Neural cell (in vitro differentiated cells): ENCODE measurements at regions not wholly inside any gene's neighbourhood (a gene's known extent, or its start where the extent isn't known, plus 50 kb on each side); places are given as distances from the start of the nearest gene placed in this dataset.

Experiments used
- H2AFZ ChIP-seq: fragments of 200-600, 300-800 bp; sonication (generic), shearing (Covaris generic); 2 replicates; pipeline ENCODE4 v1.6.0; 2014; ENCODE audit warnings: low read depth, mild to moderate bottlenecking, antibody characterized with exemption, low read length, moderate library complexity
- H3F3A ChIP-seq: fragments of 200-600 bp; shearing (Covaris generic); 2 replicates; pipeline ENCODE4 v1.6.1; 2016; ENCODE audit warnings: mild to moderate bottlenecking, moderate library complexity, mixed read lengths, antibody characterized with exemption, low read length; ENCODE audit not compliant: insufficient read depth, poor library complexity, severe bottlenecking
- H3K27ac ChIP-seq: fragments of 200-600, 300-800 bp; sonication (generic), shearing (Covaris generic); 2 replicates; pipeline ENCODE4 v1.5.1; 2014; ENCODE audit warnings: mild to moderate bottlenecking, low read length, moderate library complexity
- H3K27me3 ChIP-seq: fragments of 300-800, 200-600 bp; sonication (generic), shearing (Covaris generic); 2 replicates; pipeline ENCODE4 v1.6.0; 2014; ENCODE audit warnings: mild to moderate bottlenecking, low read depth, low read length, moderate library complexity; ENCODE audit not compliant: insufficient read depth
- H3K36me3 ChIP-seq: fragments of 300-800, 200-600 bp; sonication (generic), shearing (Covaris generic); 2 replicates; pipeline ENCODE4 v1.5.1; 2014; ENCODE audit warnings: mild to moderate bottlenecking, antibody characterized with exemption, low read length, moderate library complexity; ENCODE audit not compliant: insufficient read depth
- H3K4me2 ChIP-seq: fragments of 300-800, 200-600 bp; sonication (generic), shearing (Covaris generic); 2 replicates; pipeline ENCODE4 v1.6.0; 2014; ENCODE audit warnings: mild to moderate bottlenecking, low read length
- H3K4me3 ChIP-seq: fragments of 300-800, 200-600 bp; sonication (generic), shearing (Covaris generic); 2 replicates; pipeline ENCODE4 v1.5.1; 2014; ENCODE audit warnings: mild to moderate bottlenecking, low read length, moderate library complexity
- H3K79me2 ChIP-seq: fragments of 200-600 bp; shearing (Covaris generic); replicated peaks from 2 replicates; pipeline ENCODE4 v1.6.0; 2014; ENCODE audit warnings: mild to moderate bottlenecking, low read length, moderate library complexity; ENCODE audit not compliant: insufficient read depth
- H3K9ac ChIP-seq: fragments of 300-800, 200-600 bp; sonication (generic), shearing (Covaris generic); 2 replicates; pipeline ENCODE4 v1.6.1; 2016; ENCODE audit warnings: mild to moderate bottlenecking, low read length, mixed read lengths
- H3K9me2 ChIP-seq: fragments of 200-600 bp; shearing (Covaris generic); 2 replicates; pipeline ENCODE4 v1.6.1; 2016; ENCODE audit warnings: mild to moderate bottlenecking, low read length, mixed read lengths; ENCODE audit not compliant: insufficient read depth
- H3K9me3 ChIP-seq: fragments of 200-600, 300-800 bp; sonication (generic), shearing (Covaris generic); 2 replicates; pipeline ENCODE4 v1.6.1; 2016; ENCODE audit warnings: mild to moderate bottlenecking, mixed run types, low read length, moderate library complexity, mixed read lengths
- H4K20me1 ChIP-seq: fragments of 200-600 bp; shearing (Covaris generic); 2 replicates; pipeline ENCODE4 v1.6.1; 2016; ENCODE audit warnings: mild to moderate bottlenecking, mixed run types; ENCODE audit not compliant: insufficient read depth
- CTCF ChIP-seq: fragments of 450-650 bp; IDR thresholded peaks from 2 replicates; pipeline ENCODE4 v1.5.1; 2014; ENCODE audit warnings: antibody characterized with exemption, mild to moderate bottlenecking, moderate library complexity; ENCODE audit not compliant: poor library complexity, severe bottlenecking
- EP300 ChIP-seq: fragments of 450-650 bp; conservative IDR thresholded peaks from 2 replicates; pipeline ENCODE4 v1.6.1; 2014; ENCODE audit warnings: antibody characterized with exemption, mild to moderate bottlenecking, moderate library complexity; ENCODE audit not compliant: poor library complexity, severe bottlenecking
- EZH2 ChIP-seq: fragments of 200-600, 300-800 bp; shearing (Covaris generic), sonication (generic); IDR thresholded peaks from 2 replicates; pipeline ENCODE4 v1.6.1; 2014; ENCODE audit warnings: antibody characterized with exemption, low read length, borderline replicate concordance, mild to moderate bottlenecking; ENCODE audit not compliant: insufficient read depth, poor library complexity, severe bottlenecking
- MXI1 ChIP-seq: fragments of 450-650 bp; conservative IDR thresholded peaks from 2 replicates; pipeline ENCODE4 v1.6.1; 2014; ENCODE audit warnings: antibody characterized with exemption, mild to moderate bottlenecking; ENCODE audit not compliant: poor library complexity, severe bottlenecking
- POLR2AphosphoS5 ChIP-seq: IDR thresholded peaks from 2 replicates; pipeline ENCODE4 v1.6.1; 2012
- RAD21 ChIP-seq: fragments of 450-650 bp; conservative IDR thresholded peaks from 2 replicates; pipeline ENCODE4 v1.6.1; 2014; ENCODE audit warnings: antibody characterized with exemption, mild to moderate bottlenecking, moderate library complexity
- REST ChIP-seq: IDR thresholded peaks from 2 replicates; pipeline ENCODE4 v1.6.1; 2012; ENCODE audit warnings: borderline replicate concordance
- SMC3 ChIP-seq: fragments of 450-650 bp; conservative IDR thresholded peaks from 2 replicates; pipeline ENCODE4 v1.6.1; 2014; ENCODE audit warnings: antibody characterized with exemption, mild to moderate bottlenecking, moderate library complexity; ENCODE audit not compliant: poor library complexity
- TAF1 ChIP-seq: IDR thresholded peaks from 2 replicates; pipeline ENCODE4 v1.6.1; 2012; ENCODE audit warnings: low read depth

- no peaks in the 10 kb centered on the region for H3K27me3 ChIP-seq
- H4K20me1 ChIP-seq: no peaks in the 10 kb centered on the region
- H3K9me2 ChIP-seq: no peaks in the 10 kb centered on the region
- H3K36me3 ChIP-seq: no peaks in the 10 kb centered on the region
- no peaks in the 10 kb centered on the region for H3K9me3 ChIP-seq
- H3F3A ChIP-seq: no peaks in the 10 kb centered on the region
- H3K4me2 ChIP-seq: no peak overlapping the region
- H3K9ac ChIP-seq: no peak overlapping the region
- H3K79me2 ChIP-seq: no peaks in the 10 kb centered on the region
- no peak overlapping the region for H3K27ac ChIP-seq
- no peak overlapping the region for H3K4me3 ChIP-seq
- no peak for TF ChIP-seq TAF1
- no peak for TF ChIP-seq SMC3
- TF ChIP-seq EZH2: no peak
- TF ChIP-seq MXI1: no peak
- TF ChIP-seq CTCF: no peak
- no peak for TF ChIP-seq REST
- no peak for TF ChIP-seq EP300
- TF ChIP-seq RAD21: no peak
- no peak for TF ChIP-seq POLR2AphosphoS5
- H2AFZ ChIP-seq: no peak overlapping the region
Observed at GRCh38 chr21:35416866-35417489, 367.9 kb upstream of the RUNX1 start.

GRCh38 chr21:35414507-35415139, 365.5 kb upstream of the RUNX1 start:
- Histone ChIP-seq H3K79me2 (no peaks in the 10 kb centered on the region), H3K36me3 (no peaks in the 10 kb centered on the region), H2AFZ (no peak overlapping the region), H3F3A (no peaks in the 10 kb centered on the region), H3K27me3 (no peaks in the 10 kb centered on the region), H3K4me3 (no peak overlapping the region), H3K9me3 (no peaks in the 10 kb centered on the region), H3K9ac (no peak overlapping the region), H3K27ac (no peak overlapping the region), H4K20me1 (no peaks in the 10 kb centered on the region), H3K4me2 (no peak overlapping the region), H3K9me2 (no peaks in the 10 kb centered on the region)
- TF ChIP-seq TAF1: no peak
- no peak for TF ChIP-seq POLR2AphosphoS5
- TF ChIP-seq REST: no peak
- TF ChIP-seq CTCF: no peak
- TF ChIP-seq EZH2: no peak
- no peak for TF ChIP-seq RAD21
- TF ChIP-seq EP300: no peak
- TF ChIP-seq SMC3: no peak
- no peak for TF ChIP-seq MXI1
